Endothelial cell of umbilical vein (primary cell): ENCODE measurements at regions not wholly inside any gene's neighbourhood (a gene's known extent, or its start where the extent isn't known, plus 50 kb on each side); places are given as distances from the start of the nearest gene placed in this dataset.
"Not testable (repeated sequence)": the region's sequence is repeated elsewhere in the genome, so short reads cannot be mapped to it uniquely, and the experiment has no call there.

Experiments
- JUN ChIP-seq: IDR thresholded peaks from 2 replicates; pipeline ENCODE4 v1.6.1; 2011; ENCODE audit warnings: borderline replicate concordance, low read depth; ENCODE audit not compliant: insufficient read length, insufficient read depth
- POLR2A ChIP-seq: IDR thresholded peaks from 2 replicates; pipeline ENCODE4 v1.6.1; 2012; ENCODE audit warnings: low read depth, mild to moderate bottlenecking, control low read depth, low read length
- TF ChIP-seq, protein P1 (sequence below), 2 donors: IDR thresholded peaks; 1 replicate in 1 of 2; 2 replicates in 1 of 2; pipeline ENCODE4 v1.5.1; 2011; ENCODE audit warnings: low read length in 2 of 2, mild to moderate bottlenecking in 2 of 2, moderate library complexity in 2 of 2, control low read depth in 1 of 2, inconsistent platforms in 1 of 2, low read depth in 1 of 2; ENCODE audit not compliant: insufficient read depth in 1 of 2; ENCODE audit errors: extremely low read depth in 1 of 2

DNA sequence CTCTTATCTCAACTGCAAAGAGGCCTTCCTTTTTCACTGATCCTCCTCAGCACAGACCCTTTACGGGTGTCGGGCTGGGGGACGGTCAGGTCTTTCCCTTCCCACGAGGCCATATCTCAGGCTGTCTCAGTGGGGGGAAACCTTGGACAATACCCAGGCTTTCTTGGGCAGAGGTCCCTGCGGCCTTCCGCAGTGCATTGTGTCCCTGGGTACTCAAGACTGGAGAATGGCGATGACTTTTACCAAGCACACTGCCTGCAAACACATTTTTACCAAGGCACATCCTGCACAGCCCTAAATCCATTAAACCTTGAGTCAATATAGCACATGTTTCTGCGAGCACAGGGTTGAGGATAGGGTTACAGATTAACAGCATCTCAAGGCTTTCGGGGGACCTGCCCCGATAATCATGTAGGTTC, 117.8 kb downstream of the GOSR1 start:
- TF ChIP-seq, protein P1, sequence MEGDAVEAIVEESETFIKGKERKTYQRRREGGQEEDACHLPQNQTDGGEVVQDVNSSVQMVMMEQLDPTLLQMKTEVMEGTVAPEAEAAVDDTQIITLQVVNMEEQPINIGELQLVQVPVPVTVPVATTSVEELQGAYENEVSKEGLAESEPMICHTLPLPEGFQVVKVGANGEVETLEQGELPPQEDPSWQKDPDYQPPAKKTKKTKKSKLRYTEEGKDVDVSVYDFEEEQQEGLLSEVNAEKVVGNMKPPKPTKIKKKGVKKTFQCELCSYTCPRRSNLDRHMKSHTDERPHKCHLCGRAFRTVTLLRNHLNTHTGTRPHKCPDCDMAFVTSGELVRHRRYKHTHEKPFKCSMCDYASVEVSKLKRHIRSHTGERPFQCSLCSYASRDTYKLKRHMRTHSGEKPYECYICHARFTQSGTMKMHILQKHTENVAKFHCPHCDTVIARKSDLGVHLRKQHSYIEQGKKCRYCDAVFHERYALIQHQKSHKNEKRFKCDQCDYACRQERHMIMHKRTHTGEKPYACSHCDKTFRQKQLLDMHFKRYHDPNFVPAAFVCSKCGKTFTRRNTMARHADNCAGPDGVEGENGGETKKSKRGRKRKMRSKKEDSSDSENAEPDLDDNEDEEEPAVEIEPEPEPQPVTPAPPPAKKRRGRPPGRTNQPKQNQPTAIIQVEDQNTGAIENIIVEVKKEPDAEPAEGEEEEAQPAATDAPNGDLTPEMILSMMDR (IDR thresholded peaks at IDR 0.05; ENCODE audit: extremely low read depth in 1 of 2, insufficient read depth in 1 of 2, low read depth in 1 of 2, low read length in 2 of 2), result not testable (repeated sequence)
- not testable (repeated sequence) for TF ChIP-seq POLR2A, JUN
